Glutamatergic neuron (in vitro differentiated cells): ENCODE measurements at regions not wholly inside any gene's neighbourhood (a gene's known extent, or its start where the extent isn't known, plus 50 kb on each side); places are given as distances from the start of the nearest gene placed in this dataset.

ENCODE experiments used
- DNase-seq: peaks from one replicate; pipeline ENCODE4 v3.0.0; 2022
- H3K27ac Mint-ChIP-seq: one replicate; pipeline ENCODE4 v1.8.0; 2020; ENCODE audit warnings: mild to moderate bottlenecking, mixed read lengths, inconsistent platforms; ENCODE audit not compliant: unreplicated experiment
- H3K27me3 Mint-ChIP-seq: one replicate; pipeline ENCODE4 v1.8.0; 2020; ENCODE audit warnings: mild to moderate bottlenecking, moderate library complexity, mixed read lengths, inconsistent platforms; ENCODE audit not compliant: unreplicated experiment
- H3K36me3 Mint-ChIP-seq: one replicate; pipeline ENCODE4 v1.8.0; 2020; ENCODE audit warnings: mild to moderate bottlenecking, mixed read lengths, inconsistent platforms; ENCODE audit not compliant: unreplicated experiment
- H3K4me1 Mint-ChIP-seq: one replicate; pipeline ENCODE4 v1.8.0; 2020; ENCODE audit warnings: mild to moderate bottlenecking, low read depth, mixed read lengths, inconsistent platforms; ENCODE audit not compliant: unreplicated experiment
- H3K4me3 Mint-ChIP-seq: one replicate; pipeline ENCODE4 v1.8.0; 2020; ENCODE audit warnings: mild to moderate bottlenecking, mixed read lengths, inconsistent platforms; ENCODE audit not compliant: unreplicated experiment
- H3K9me3 Mint-ChIP-seq: one replicate; pipeline ENCODE4 v1.8.0; 2020; ENCODE audit warnings: mild to moderate bottlenecking, moderate library complexity, mixed read lengths, inconsistent platforms; ENCODE audit not compliant: unreplicated experiment
- TF ChIP-seq, protein P1 (sequence below): fragments of 200-600 bp; sonication (generic); IDR thresholded peaks from one replicate; pipeline ENCODE4 v1.5.0; 2021; ENCODE audit not compliant: partially characterized antibody, unreplicated experiment

DNA sequence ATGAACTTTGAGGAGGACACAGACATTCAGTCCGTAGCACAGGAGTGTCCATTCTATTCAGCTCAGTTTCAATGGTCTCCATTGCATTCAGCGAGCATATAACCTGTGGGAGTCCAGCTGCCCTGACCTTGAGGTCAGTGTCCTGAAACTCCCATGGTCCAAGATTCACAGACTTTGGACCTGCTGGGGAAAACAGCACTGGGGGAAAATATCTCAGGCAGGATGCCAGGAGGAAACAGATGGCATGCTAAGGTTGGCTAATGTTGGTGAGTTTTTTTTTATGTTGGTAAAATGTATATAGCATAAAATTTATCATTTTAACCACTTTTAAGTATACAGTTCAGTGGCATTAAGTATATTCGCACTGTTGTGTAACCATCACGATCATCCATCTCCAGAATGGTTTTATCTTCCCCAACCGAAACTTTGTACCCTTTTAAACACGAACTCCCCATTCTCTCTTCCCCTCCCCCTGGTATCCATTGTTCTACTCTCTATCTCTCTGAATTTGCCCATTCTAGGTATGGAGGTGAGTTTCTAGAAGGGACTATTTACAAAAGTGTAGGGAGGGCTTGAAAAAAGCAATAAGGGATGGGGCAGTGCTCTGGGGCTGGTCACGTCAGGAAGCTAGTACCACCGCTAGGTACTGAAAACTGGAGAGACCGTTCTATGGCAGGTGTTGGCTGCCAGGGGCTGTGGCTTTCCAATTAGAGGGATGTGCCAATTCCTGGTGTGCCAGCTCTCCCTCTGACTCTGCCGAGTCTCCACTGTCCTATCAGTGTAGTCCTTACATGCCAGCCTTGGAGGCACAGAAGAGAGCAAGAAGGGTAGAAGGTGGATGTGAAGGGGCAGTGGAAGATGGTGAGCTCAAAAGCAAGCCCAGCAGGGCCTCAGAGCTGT is 85.3 kb downstream of the FOXD2 start:
- Mint-ChIP-seq H3K9me3 (no peaks in the 10 kb centered on the region), H3K4me1 (no peaks in the 10 kb centered on the region), H3K36me3 (no peaks in the 10 kb centered on the region), H3K4me3 (no peak overlapping the region), H3K27ac (no peak overlapping the region), H3K27me3 (peaks cover 6% of the 10 kb centered on the region)
- DNase-seq, result no peak
- TF ChIP-seq, protein P1, sequence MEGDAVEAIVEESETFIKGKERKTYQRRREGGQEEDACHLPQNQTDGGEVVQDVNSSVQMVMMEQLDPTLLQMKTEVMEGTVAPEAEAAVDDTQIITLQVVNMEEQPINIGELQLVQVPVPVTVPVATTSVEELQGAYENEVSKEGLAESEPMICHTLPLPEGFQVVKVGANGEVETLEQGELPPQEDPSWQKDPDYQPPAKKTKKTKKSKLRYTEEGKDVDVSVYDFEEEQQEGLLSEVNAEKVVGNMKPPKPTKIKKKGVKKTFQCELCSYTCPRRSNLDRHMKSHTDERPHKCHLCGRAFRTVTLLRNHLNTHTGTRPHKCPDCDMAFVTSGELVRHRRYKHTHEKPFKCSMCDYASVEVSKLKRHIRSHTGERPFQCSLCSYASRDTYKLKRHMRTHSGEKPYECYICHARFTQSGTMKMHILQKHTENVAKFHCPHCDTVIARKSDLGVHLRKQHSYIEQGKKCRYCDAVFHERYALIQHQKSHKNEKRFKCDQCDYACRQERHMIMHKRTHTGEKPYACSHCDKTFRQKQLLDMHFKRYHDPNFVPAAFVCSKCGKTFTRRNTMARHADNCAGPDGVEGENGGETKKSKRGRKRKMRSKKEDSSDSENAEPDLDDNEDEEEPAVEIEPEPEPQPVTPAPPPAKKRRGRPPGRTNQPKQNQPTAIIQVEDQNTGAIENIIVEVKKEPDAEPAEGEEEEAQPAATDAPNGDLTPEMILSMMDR, result no peak

DNA sequence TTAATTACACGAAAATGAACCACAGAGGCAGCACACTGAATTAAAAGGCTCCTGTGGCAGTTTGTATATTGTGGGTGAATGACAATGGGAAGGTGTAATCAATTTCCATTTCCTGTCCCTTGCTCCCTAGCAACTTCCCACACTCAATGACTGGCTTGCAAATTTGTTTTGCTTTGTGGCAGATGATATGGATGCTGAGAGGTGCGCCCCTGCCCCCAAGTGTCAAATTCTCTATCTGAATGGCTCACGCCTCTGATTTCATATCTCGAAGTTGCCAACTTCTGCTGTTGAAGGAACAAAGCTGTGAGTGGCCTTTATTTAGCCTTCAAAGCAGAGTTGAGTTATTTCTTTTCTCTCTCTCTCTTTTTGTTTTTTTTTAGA is 86.0 kb downstream of the FOXD2 start:
- no peak for DNase-seq
- Mint-ChIP-seq H3K4me3 (no peak overlapping the region), H3K27ac (no peak overlapping the region), H3K27me3 (peaks cover 6% of the 10 kb centered on the region), H3K36me3 (no peaks in the 10 kb centered on the region), H3K9me3 (no peaks in the 10 kb centered on the region), H3K4me1 (no peaks in the 10 kb centered on the region)
- TF ChIP-seq, protein P1, result no peak

DNA sequence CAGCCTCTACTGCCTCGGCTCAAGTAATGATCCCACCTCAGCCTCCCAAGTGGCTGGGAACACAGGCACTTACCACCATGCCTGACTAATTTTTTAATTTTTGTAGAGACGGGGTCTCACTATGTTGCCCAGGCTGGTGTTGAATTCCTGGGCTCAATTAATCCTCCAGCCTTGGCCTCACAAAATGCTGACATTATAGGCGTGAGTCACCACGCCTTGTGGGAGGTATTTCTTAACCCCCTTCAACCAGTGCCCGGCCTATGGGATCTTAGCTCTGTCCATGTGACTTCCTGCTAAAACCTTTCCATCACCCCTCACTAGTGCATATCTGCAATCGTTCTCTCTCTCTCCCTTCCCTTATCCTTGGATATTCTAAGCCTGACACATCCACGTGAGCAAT is 86.4 kb downstream of the FOXD2 start:
- no peaks in the 10 kb centered on the region for H3K4me1 Mint-ChIP-seq
- no peaks in the 10 kb centered on the region for H3K9me3 Mint-ChIP-seq
- TF ChIP-seq, protein P1, result no peak
- H3K4me3 Mint-ChIP-seq, result no peak overlapping the region
- DNase-seq, result no peak
- no peaks in the 10 kb centered on the region for H3K36me3 Mint-ChIP-seq
- peaks cover 6% of the 10 kb centered on the region for H3K27me3 Mint-ChIP-seq
- H3K27ac Mint-ChIP-seq, result no peak overlapping the region

DNA sequence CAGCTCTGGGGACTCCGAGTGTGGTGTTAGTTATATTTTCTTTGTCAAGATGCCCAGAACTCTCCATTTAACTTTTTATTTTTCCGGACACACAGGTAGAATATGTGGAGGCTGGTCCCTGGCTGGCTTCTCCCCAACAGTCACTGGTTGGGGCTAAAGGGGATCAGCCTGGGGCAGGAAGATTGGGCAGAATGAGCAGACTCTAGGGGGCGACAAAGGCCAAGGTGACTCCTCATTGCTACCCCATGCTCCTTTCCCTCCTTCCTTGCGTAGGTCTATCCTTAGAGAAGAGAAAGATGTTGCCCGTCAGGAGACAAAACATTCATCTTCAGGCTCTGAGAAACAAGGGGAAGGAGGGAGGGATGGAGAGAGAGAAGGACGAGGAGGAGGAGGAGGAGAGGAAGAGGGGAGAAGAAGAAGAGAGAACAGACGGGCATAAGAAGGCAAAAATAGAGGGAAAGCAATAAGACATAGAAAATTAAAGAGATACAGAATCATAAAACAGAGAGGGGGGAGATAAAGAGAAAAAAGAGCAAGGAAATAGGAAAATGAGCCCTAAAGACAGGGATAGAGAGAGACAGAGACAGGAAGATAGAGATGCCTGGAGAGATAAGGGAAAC is 89.9 kb downstream of the FOXD2 start:
- no peak overlapping the region for H3K27ac Mint-ChIP-seq
- TF ChIP-seq, protein P1, result peak; percentile 34
- H3K4me3 Mint-ChIP-seq, result no peak overlapping the region
- DNase-seq, result peak; percentile 35
- H3K4me1 Mint-ChIP-seq, result no peaks in the 10 kb centered on the region
- no peaks in the 10 kb centered on the region for H3K9me3 Mint-ChIP-seq
- H3K36me3 Mint-ChIP-seq, result no peaks in the 10 kb centered on the region
- H3K27me3 Mint-ChIP-seq, result peaks cover 10% of the 10 kb centered on the region

DNA sequence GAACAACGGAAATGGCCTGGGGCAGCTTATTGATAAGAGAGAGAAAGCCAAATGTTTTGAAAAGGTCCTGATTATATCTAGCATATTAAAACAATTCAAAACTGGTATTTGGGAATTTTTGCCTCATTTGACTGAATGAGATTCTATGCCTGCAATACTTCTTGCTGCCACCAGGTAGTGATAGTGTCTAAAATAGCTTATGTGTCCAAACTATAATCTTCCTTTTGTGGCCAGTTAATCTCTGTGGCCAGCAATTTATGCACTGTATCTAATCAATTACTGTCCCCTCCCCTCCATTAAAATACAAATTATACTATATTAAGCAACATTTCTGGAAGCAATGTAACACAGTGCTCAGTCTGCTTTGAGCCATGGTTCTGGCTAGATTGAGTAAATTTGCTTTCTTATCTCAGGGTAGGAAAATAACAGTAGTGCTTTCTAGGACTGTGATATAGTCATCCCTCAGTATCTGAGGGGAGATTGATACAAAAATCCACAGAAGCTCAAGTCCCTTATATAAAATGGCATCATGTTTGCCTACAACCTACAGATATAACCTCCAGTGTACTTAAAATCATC is 91.8 kb downstream of the FOXD2 start:
- Mint-ChIP-seq H3K4me3 (no peak overlapping the region), H3K36me3 (no peaks in the 10 kb centered on the region), H3K4me1 (peaks cover 7% of the 10 kb centered on the region), H3K9me3 (no peaks in the 10 kb centered on the region), H3K27me3 (peaks cover 10% of the 10 kb centered on the region), H3K27ac (no peak overlapping the region)
- DNase-seq, result no peak
- TF ChIP-seq, protein P1, result peak; percentile 97
